ENCODE measurements at regions not wholly inside any gene's neighbourhood (a gene's known extent, or its start where the extent isn't known, plus 50 kb on each side); places are given as distances from the start of the nearest gene placed in this dataset.

- no peaks in the 10 kb centered on the region for H3K27me3 Mint-ChIP-seq (ENCODE audit: low read depth)
- H3K4me3 Mint-ChIP-seq = no peak overlapping the region
- no peak for TF ChIP-seq CTCF (IDR thresholded peaks at IDR 0.05; ENCODE audit: unreplicated experiment in 3 of 3)
- no peaks in the 10 kb centered on the region for H3K9me3 Mint-ChIP-seq
- H3K4me1 Mint-ChIP-seq = no peaks in the 10 kb centered on the region
- H3K36me3 Mint-ChIP-seq (ENCODE audit: low read depth) = no peaks in the 10 kb centered on the region
- no peak overlapping the region for H3K27ac Mint-ChIP-seq
Measured at GRCh38 chr12:85610194-85610593, 226.0 kb downstream of the RASSF9 start.

- Mint-ChIP-seq H3K9me3 (no peaks in the 10 kb centered on the region), H3K27me3 (ENCODE audit: low read depth) (no peaks in the 10 kb centered on the region), H3K4me3 (no peak overlapping the region), H3K36me3 (ENCODE audit: low read depth) (no peaks in the 10 kb centered on the region), H3K27ac (no peak overlapping the region), H3K4me1 (no peaks in the 10 kb centered on the region)
- no peak for TF ChIP-seq CTCF (IDR thresholded peaks at IDR 0.05; ENCODE audit: unreplicated experiment in 3 of 3)
Measured at GRCh38 chr12:85616201-85616600, 220.0 kb downstream of the RASSF9 start.

DNA sequence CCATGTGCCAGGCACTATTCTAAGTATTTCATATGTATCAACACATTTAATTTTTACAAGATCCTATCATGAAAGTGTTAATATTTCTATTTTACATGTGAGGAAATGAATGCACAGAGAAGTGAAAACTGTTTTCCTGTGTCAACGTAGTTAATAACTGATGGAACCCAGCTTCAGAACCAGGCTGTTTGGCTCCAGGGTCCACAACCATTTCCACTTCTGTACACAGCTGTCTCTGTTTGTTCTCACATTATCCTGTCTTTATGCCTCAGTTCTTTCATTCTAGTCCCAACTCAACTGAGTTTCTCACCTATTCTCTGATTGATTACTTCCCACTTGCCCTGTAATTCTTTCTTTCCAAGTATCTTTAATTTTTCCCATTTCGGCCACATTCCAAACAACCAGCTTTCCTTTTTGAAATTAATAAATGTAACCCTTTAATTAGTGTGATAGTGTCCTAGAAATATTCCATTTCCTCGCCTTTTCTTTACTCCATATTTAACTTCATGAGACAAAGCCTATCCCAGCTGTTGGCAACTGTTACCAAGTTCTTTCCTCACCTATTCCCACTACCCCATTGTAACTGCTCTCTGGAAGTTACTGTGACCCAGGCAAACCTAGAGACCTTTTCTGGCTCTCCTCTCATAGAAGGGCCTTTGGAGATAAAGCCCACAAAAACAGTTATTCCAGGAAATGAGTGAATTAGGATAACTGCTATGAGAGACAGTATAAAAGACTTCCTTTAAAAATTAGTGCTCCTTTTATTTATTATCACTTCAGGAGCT is 218.7 kb downstream of the RASSF9 start:
- Mint-ChIP-seq H3K9me3 (no peaks in the 10 kb centered on the region), H3K27ac (no peak overlapping the region), H3K36me3 (ENCODE audit: low read depth) (no peaks in the 10 kb centered on the region), H3K4me3 (no peak overlapping the region), H3K27me3 (ENCODE audit: low read depth) (no peaks in the 10 kb centered on the region), H3K4me1 (no peaks in the 10 kb centered on the region)
- no peak for TF ChIP-seq CTCF (IDR thresholded peaks at IDR 0.05; ENCODE audit: unreplicated experiment in 3 of 3)

- no peaks in the 10 kb centered on the region for H3K4me1 Mint-ChIP-seq
- no peaks in the 10 kb centered on the region for H3K9me3 Mint-ChIP-seq
- H3K27ac Mint-ChIP-seq = no peak overlapping the region
- no peak for TF ChIP-seq CTCF (IDR thresholded peaks at IDR 0.05; ENCODE audit: unreplicated experiment in 3 of 3)
- no peak overlapping the region for H3K4me3 Mint-ChIP-seq
- H3K27me3 Mint-ChIP-seq (ENCODE audit: low read depth) = no peaks in the 10 kb centered on the region
- H3K36me3 Mint-ChIP-seq (ENCODE audit: low read depth) = no peaks in the 10 kb centered on the region
Measured at GRCh38 chr12:85621041-85621440, 215.2 kb downstream of the RASSF9 start.

- H3K36me3 Mint-ChIP-seq (ENCODE audit: low read depth) = no peaks in the 10 kb centered on the region
- no peaks in the 10 kb centered on the region for H3K27me3 Mint-ChIP-seq (ENCODE audit: low read depth)
- TF ChIP-seq CTCF (IDR thresholded peaks at IDR 0.05; ENCODE audit: unreplicated experiment in 3 of 3) = no peak
- H3K9me3 Mint-ChIP-seq = no peaks in the 10 kb centered on the region
- H3K27ac Mint-ChIP-seq = no peak overlapping the region
- H3K4me3 Mint-ChIP-seq = no peak overlapping the region
- peaks cover 10% of the 10 kb centered on the region for H3K4me1 Mint-ChIP-seq
Measured at GRCh38 chr12:85623763-85624162, 212.4 kb downstream of the RASSF9 start.

- Mint-ChIP-seq H3K27ac (no peak overlapping the region), H3K9me3 (no peaks in the 10 kb centered on the region), H3K4me1 (peaks cover 10% of the 10 kb centered on the region), H3K27me3 (ENCODE audit: low read depth) (no peaks in the 10 kb centered on the region), H3K36me3 (ENCODE audit: low read depth) (no peaks in the 10 kb centered on the region), H3K4me3 (no peak overlapping the region)
- TF ChIP-seq CTCF (IDR thresholded peaks at IDR 0.05; ENCODE audit: unreplicated experiment in 3 of 3) = no peak
Measured at GRCh38 chr12:85625467-85625866, 210.7 kb downstream of the RASSF9 start.
